ENCODE measurements at regions not wholly inside any gene's neighbourhood (a gene's known extent, or its start where the extent isn't known, plus 50 kb on each side); places are given as distances from the start of the nearest gene placed in this dataset.

DNA sequence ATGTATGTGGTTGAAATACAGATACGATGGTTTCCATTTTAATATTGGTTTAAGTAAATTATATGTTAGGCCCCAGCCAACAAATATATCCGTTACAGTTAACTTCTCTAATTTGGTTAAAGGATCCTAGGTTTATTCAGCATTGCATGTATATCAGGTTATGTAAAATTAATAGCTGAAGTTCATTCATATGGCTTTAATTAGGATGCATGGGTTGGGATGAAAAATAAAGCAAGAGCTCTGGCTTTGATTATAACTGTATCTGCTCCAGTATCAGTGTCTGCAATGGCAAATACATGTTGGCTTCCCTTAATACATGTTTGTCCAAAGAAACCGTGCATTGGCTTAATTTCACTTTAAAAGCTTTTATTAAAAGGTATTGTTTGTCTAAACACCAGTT is 435.7 kb upstream of the SETBP1 start:
- no peaks in the 10 kb centered on the region for H3K4me1 ChIP-seq (ENCODE audit: insufficient read depth, low read length)
- Mint-ChIP-seq H3K4me3 (no peak overlapping the region), H3K36me3 (no peaks in the 10 kb centered on the region), H3K4me1 (no peaks in the 10 kb centered on the region), H3K27ac (no peak overlapping the region), H3K27me3 (no peaks in the 10 kb centered on the region), H3K9me3 (peaks cover 0 to 3% (median 2%) of the 10 kb centered on the region in 5 donors)
- POLR2A ChIA-PET: no interaction called here
- no peak overlapping the region for H3K4me3 ChIP-seq (ENCODE audit: low read length)
- H3K36me3 ChIP-seq (ENCODE audit: insufficient read depth, low read length): no peaks in the 10 kb centered on the region
- no peak overlapping the region for H3K27ac ChIP-seq (ENCODE audit: low read depth, low read length)
- CTCF ChIA-PET: no interaction called here
- no peaks in the 10 kb centered on the region for H3K27me3 ChIP-seq (ENCODE audit: insufficient read depth, low read length, poor library complexity, severe bottlenecking)
- DNase-seq: no peak
- H3K9me3 ChIP-seq (ENCODE audit: low read length): no peaks in the 10 kb centered on the region

DNA sequence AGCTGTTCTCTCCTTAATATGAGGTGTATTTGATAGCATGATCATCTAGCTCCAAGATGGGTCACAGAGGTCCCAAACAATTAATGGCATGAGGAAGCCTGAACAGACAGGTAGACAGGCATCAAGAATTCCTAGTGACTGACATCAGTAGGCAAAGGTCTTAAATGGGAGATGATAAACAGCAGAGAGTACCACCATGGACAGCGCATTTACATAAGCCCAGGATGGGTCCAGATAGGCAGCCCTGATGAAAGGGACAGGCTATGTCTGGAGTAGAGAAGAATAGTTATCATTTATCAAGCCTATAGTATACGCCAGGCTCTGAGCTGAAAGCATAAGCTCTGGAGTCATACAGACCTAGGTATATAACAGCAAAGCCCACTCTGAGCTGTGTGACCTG is 434.7 kb upstream of the SETBP1 start:
- Mint-ChIP-seq H3K36me3 (no peaks in the 10 kb centered on the region), H3K9me3 (peaks cover 0 to 3% (median 2%) of the 10 kb centered on the region in 5 donors), H3K4me1 (no peaks in the 10 kb centered on the region), H3K4me3 (no peak overlapping the region), H3K27ac (no peak overlapping the region), H3K27me3 (no peaks in the 10 kb centered on the region)
- Histone ChIP-seq H3K9me3 (ENCODE audit: low read length) (no peaks in the 10 kb centered on the region), H3K4me1 (ENCODE audit: insufficient read depth, low read length) (no peaks in the 10 kb centered on the region), H3K27ac (ENCODE audit: low read depth, low read length) (no peak overlapping the region), H3K4me3 (ENCODE audit: low read length) (no peak overlapping the region), H3K27me3 (ENCODE audit: insufficient read depth, low read length, poor library complexity, severe bottlenecking) (no peaks in the 10 kb centered on the region), H3K36me3 (ENCODE audit: insufficient read depth, low read length) (no peaks in the 10 kb centered on the region)
- DNase-seq: no peak
- ChIA-PET CTCF (no interaction called here), POLR2A (no interaction called here)

DNA sequence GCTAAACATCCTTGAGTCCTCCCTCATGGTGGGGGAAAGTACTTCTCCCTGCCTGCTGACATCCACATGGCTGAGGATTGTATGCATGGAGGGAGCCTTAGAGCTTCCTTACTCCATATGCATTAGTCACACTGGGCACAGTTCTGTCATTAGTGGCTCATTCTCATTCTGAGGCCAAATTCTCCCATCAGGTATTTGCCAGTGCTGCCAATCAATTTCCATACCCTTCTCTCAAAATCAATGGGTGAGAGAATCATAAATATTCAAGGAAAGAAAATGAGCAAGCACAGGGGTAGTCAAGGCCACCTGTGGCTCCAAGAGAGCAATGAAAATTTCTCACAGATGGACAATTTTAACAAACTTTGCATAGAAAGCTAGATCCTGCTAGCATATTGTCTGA is 422.6 kb upstream of the SETBP1 start:
- POLR2A ChIA-PET: no interaction called here
- Histone ChIP-seq H3K36me3 (ENCODE audit: insufficient read depth, low read length) (no peaks in the 10 kb centered on the region), H3K9me3 (ENCODE audit: low read length) (no peaks in the 10 kb centered on the region), H3K27ac (ENCODE audit: low read depth, low read length) (no peak overlapping the region), H3K4me1 (ENCODE audit: insufficient read depth, low read length) (no peaks in the 10 kb centered on the region), H3K4me3 (ENCODE audit: low read length) (no peak overlapping the region), H3K27me3 (ENCODE audit: insufficient read depth, low read length, poor library complexity, severe bottlenecking) (no peaks in the 10 kb centered on the region)
- H3K4me1 Mint-ChIP-seq: no peaks in the 10 kb centered on the region
- peaks cover 0 to 5% of the 10 kb centered on the region in 2 donors for H3K27me3 Mint-ChIP-seq
- H3K9me3 Mint-ChIP-seq: peaks cover 9 to 18% (median 15%) of the 10 kb centered on the region in 5 donors
- CTCF ChIA-PET: no interaction called here
- H3K4me3 Mint-ChIP-seq: no peak overlapping the region
- H3K27ac Mint-ChIP-seq: no peak overlapping the region
- no peak for DNase-seq
- peaks cover 0 to 3% (median 0%) of the 10 kb centered on the region in 3 donors for H3K36me3 Mint-ChIP-seq

- POLR2A ChIA-PET: no interaction called here
- no peaks in the 10 kb centered on the region for H3K36me3 ChIP-seq (ENCODE audit: insufficient read depth, low read length)
- no peak overlapping the region for H3K4me3 Mint-ChIP-seq
- no peaks in the 10 kb centered on the region for H3K27me3 ChIP-seq (ENCODE audit: insufficient read depth, low read length, poor library complexity, severe bottlenecking)
- CTCF ChIA-PET: no interaction called here
- peaks cover 0 to 5% of the 10 kb centered on the region in 2 donors for H3K27me3 Mint-ChIP-seq
- H3K4me1 ChIP-seq (ENCODE audit: insufficient read depth, low read length): no peaks in the 10 kb centered on the region
- H3K27ac Mint-ChIP-seq: no peak overlapping the region
- no peak for DNase-seq
- no peak overlapping the region for H3K4me3 ChIP-seq (ENCODE audit: low read length)
- peaks cover 0 to 3% (median 0%) of the 10 kb centered on the region in 3 donors for H3K36me3 Mint-ChIP-seq
- no peak overlapping the region for H3K27ac ChIP-seq (ENCODE audit: low read depth, low read length)
- no peaks in the 10 kb centered on the region for H3K9me3 ChIP-seq (ENCODE audit: low read length)
- no peaks in the 10 kb centered on the region for H3K4me1 Mint-ChIP-seq
- peaks cover 5 to 17% (median 14%) of the 10 kb centered on the region in 5 donors for H3K9me3 Mint-ChIP-seq
Observed at GRCh38 chr18:44258576-44258975, 422.1 kb upstream of the SETBP1 start.

DNA sequence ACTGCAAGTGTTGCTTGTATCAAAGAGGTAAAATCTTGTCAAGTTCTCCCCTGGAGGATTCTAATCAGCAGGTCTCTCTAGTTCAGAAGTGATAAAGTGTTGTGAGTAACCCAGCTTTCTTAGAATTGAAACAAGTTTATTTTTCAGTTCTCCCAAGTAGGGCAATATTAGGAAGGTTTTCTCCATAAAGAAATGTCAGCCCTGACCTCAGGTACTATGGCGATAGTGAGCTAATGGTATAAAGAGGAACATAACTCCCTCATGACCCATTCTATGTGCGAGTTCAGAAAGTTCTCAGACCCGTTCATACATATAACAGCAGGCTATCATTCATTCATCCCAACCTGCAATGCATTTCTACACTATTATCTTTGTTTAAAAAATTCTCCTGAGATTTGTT is 421.1 kb upstream of the SETBP1 start:
- Mint-ChIP-seq H3K4me1 (no peaks in the 10 kb centered on the region), H3K27me3 (peaks cover 0 to 5% of the 10 kb centered on the region in 2 donors), H3K9me3 (peaks cover 5 to 16% (median 14%) of the 10 kb centered on the region in 5 donors), H3K36me3 (peaks cover 0 to 3% (median 0%) of the 10 kb centered on the region in 3 donors), H3K27ac (no peak overlapping the region), H3K4me3 (no peak overlapping the region)
- Histone ChIP-seq H3K4me1 (ENCODE audit: insufficient read depth, low read length) (no peaks in the 10 kb centered on the region), H3K27me3 (ENCODE audit: insufficient read depth, low read length, poor library complexity, severe bottlenecking) (no peaks in the 10 kb centered on the region), H3K36me3 (ENCODE audit: insufficient read depth, low read length) (no peaks in the 10 kb centered on the region), H3K27ac (ENCODE audit: low read depth, low read length) (no peak overlapping the region), H3K9me3 (ENCODE audit: low read length) (no peaks in the 10 kb centered on the region), H3K4me3 (ENCODE audit: low read length) (no peak overlapping the region)
- POLR2A ChIA-PET: no interaction called here
- CTCF ChIA-PET: no interaction called here
- DNase-seq: no peak

- ChIA-PET POLR2A (no interaction called here), CTCF (no interaction called here)
- Mint-ChIP-seq H3K9me3 (peaks cover 5 to 16% (median 7%) of the 10 kb centered on the region in 5 donors), H3K27me3 (no peaks in the 10 kb centered on the region), H3K27ac (no peak overlapping the region), H3K4me3 (no peak overlapping the region), H3K36me3 (peaks cover 0 to 3% (median 0%) of the 10 kb centered on the region in 3 donors), H3K4me1 (no peaks in the 10 kb centered on the region)
- Histone ChIP-seq H3K27ac (ENCODE audit: low read depth, low read length) (no peak overlapping the region), H3K36me3 (ENCODE audit: insufficient read depth, low read length) (no peaks in the 10 kb centered on the region), H3K27me3 (ENCODE audit: insufficient read depth, low read length, poor library complexity, severe bottlenecking) (no peaks in the 10 kb centered on the region), H3K9me3 (ENCODE audit: low read length) (no peaks in the 10 kb centered on the region), H3K4me1 (ENCODE audit: insufficient read depth, low read length) (no peaks in the 10 kb centered on the region), H3K4me3 (ENCODE audit: low read length) (no peak overlapping the region)
- no peak for DNase-seq
Observed at GRCh38 chr18:44265437-44265836, 415.3 kb upstream of the SETBP1 start.

DNA sequence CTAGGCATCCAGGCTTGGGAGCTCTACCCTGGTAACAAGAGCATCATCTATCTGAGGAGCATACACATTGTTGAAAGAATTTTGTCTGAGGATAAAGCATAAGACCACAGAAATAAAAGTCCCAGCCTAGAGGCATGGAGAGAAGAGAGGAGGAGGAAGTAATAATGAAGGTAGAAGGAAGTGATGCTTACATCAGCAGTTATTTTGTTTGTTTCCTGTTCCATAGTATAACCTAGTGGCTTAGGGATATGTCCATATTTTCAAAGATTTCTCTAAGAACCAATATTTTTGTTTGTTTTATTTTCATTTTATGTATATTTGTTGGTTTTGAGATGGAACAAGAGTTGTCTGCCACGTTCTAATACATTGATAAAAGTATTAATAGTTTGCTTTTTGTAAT is 407.4 kb upstream of the SETBP1 start:
- DNase-seq: no peak
- CTCF ChIA-PET: no interaction called here
- no peaks in the 10 kb centered on the region for H3K27me3 Mint-ChIP-seq
- POLR2A ChIA-PET: no interaction called here
- H3K4me1 ChIP-seq (ENCODE audit: insufficient read depth, low read length): no peaks in the 10 kb centered on the region
- no peaks in the 10 kb centered on the region for H3K36me3 ChIP-seq (ENCODE audit: insufficient read depth, low read length)
- no peak overlapping the region for H3K27ac ChIP-seq (ENCODE audit: low read depth, low read length)
- H3K4me3 Mint-ChIP-seq: no peak overlapping the region
- H3K9me3 Mint-ChIP-seq: peaks cover 0 to 7% (median 0%) of the 10 kb centered on the region in 5 donors
- H3K27ac Mint-ChIP-seq: no peak overlapping the region
- H3K4me1 Mint-ChIP-seq: no peaks in the 10 kb centered on the region
- H3K4me3 ChIP-seq (ENCODE audit: low read length): no peak overlapping the region
- H3K9me3 ChIP-seq (ENCODE audit: low read length): no peaks in the 10 kb centered on the region
- no peaks in the 10 kb centered on the region for H3K36me3 Mint-ChIP-seq
- H3K27me3 ChIP-seq (ENCODE audit: insufficient read depth, low read length, poor library complexity, severe bottlenecking): no peaks in the 10 kb centered on the region

DNA sequence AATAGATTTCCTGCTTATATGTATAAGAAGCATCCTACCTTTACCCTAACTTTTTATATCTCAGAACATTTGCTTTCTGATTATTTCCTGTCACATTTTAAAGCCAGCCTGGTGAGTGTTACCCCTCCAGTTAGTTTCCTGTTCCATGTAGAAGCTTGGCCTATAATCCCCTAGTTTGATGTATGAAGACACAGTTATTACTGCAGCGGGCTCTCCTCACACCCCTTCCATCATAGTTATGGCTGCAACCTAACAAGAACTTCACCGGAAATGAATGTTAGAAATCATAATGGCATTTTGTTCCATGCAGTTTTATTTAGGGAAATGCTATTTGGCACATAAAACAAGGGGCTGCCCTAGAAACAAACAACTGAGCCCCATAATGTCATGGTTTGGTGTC is 400.2 kb upstream of the SETBP1 start:
- no peak for DNase-seq
- Mint-ChIP-seq H3K27me3 (no peaks in the 10 kb centered on the region), H3K27ac (no peak overlapping the region), H3K9me3 (peaks cover 0 to 6% (median 0%) of the 10 kb centered on the region in 5 donors), H3K36me3 (no peaks in the 10 kb centered on the region), H3K4me1 (no peaks in the 10 kb centered on the region), H3K4me3 (no peak overlapping the region)
- H3K36me3 ChIP-seq (ENCODE audit: insufficient read depth, low read length): no peaks in the 10 kb centered on the region
- no peaks in the 10 kb centered on the region for H3K4me1 ChIP-seq (ENCODE audit: insufficient read depth, low read length)
- no peaks in the 10 kb centered on the region for H3K27me3 ChIP-seq (ENCODE audit: insufficient read depth, low read length, poor library complexity, severe bottlenecking)
- no peak overlapping the region for H3K4me3 ChIP-seq (ENCODE audit: low read length)
- ChIA-PET POLR2A (no interaction called here), CTCF (no interaction called here)
- H3K9me3 ChIP-seq (ENCODE audit: low read length): no peaks in the 10 kb centered on the region
- no peak overlapping the region for H3K27ac ChIP-seq (ENCODE audit: low read depth, low read length)

GRCh38 chr18:44286049-44286448 is 394.6 kb upstream of the SETBP1 start:
- Histone ChIP-seq H3K4me1 (ENCODE audit: insufficient read depth, low read length) (no peaks in the 10 kb centered on the region), H3K27ac (ENCODE audit: low read depth, low read length) (no peak overlapping the region), H3K36me3 (ENCODE audit: insufficient read depth, low read length) (no peaks in the 10 kb centered on the region), H3K4me3 (ENCODE audit: low read length) (no peak overlapping the region), H3K9me3 (ENCODE audit: low read length) (no peaks in the 10 kb centered on the region), H3K27me3 (ENCODE audit: insufficient read depth, low read length, poor library complexity, severe bottlenecking) (no peaks in the 10 kb centered on the region)
- CTCF ChIA-PET: no interaction called here
- no peak overlapping the region for H3K4me3 Mint-ChIP-seq
- H3K36me3 Mint-ChIP-seq: no peaks in the 10 kb centered on the region
- peaks cover 0 to 3% (median 2%) of the 10 kb centered on the region in 5 donors for H3K9me3 Mint-ChIP-seq
- no peak overlapping the region for H3K27ac Mint-ChIP-seq
- DNase-seq: no peak
- H3K4me1 Mint-ChIP-seq: no peaks in the 10 kb centered on the region
- H3K27me3 Mint-ChIP-seq: no peaks in the 10 kb centered on the region
- POLR2A ChIA-PET: no interaction called here

Measured in CD8-positive, alpha-beta memory T cell (primary cell).